ENCODE measurements at regions not wholly inside any gene's neighbourhood (a gene's known extent, or its start where the extent isn't known, plus 50 kb on each side); places are given as distances from the start of the nearest gene placed in this dataset.

DNA sequence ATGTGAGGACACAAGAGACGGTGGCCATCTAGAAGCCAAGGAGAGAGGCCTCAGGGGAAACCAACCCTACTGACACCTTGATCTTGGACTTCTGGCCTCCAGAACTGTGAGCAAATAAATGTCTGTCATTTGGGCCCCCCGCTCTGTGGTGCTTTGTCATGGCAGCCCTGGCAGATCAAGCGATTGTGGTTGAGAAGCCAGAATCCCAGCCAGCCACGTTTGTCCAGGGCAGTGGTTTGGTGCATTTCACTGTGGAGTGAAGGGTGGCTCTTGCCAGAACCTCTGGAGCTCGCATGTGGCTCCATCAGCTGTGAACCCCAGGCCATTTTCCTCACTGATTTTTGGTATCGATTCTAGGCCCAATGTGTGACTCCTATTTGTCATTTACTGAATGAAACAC, 404.9 kb downstream of the BCL11B start:
- no peaks in the 10 kb centered on the region for H3K4me1 ChIP-seq (ENCODE audit: control insufficient read depth, insufficient read depth, low read length)
- H3K27ac ChIP-seq (ENCODE audit: low read length) = no peak overlapping the region
- no peak for DNase-seq (ENCODE audit: low read depth, low spot score)
- no peaks in the 10 kb centered on the region for H3K27me3 ChIP-seq (ENCODE audit: control insufficient read depth, insufficient read depth, low read length)
- H3K4me3 ChIP-seq (ENCODE audit: low read length) = no peak overlapping the region
- no peaks in the 10 kb centered on the region for H3K36me3 ChIP-seq (ENCODE audit: control insufficient read depth, insufficient read depth, low read length)
- WGBS (ENCODE audit: insufficient coverage, insufficient read length) = no CpG with 5 or more reads among the region's 6 CpGs
- H3K9me3 ChIP-seq (ENCODE audit: control insufficient read depth, insufficient read depth, low read length) = no peaks in the 10 kb centered on the region

DNA sequence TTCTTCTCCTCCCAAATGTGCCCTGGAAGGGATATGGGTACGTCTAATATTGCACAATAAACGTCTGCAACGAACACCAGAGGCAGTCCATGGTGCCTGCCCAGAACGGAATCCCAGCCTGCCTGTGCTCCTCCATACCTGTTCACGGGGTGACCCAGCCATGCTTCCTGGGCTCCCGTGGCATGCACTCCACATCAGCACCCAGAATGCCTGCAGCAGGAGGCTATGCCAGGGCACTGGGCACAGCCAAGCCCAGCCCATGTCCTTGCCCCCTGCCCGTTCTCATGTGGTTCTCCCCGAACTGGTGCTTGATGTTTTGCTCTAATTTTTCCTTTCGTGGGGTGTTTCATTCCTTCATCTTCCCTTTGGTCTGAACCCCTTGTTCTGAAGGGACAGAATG, 404.3 kb downstream of the BCL11B start:
- Histone ChIP-seq H3K4me3 (ENCODE audit: low read length) (no peak overlapping the region), H3K36me3 (ENCODE audit: control insufficient read depth, insufficient read depth, low read length) (no peaks in the 10 kb centered on the region), H3K4me1 (ENCODE audit: control insufficient read depth, insufficient read depth, low read length) (no peaks in the 10 kb centered on the region), H3K9me3 (ENCODE audit: control insufficient read depth, insufficient read depth, low read length) (no peaks in the 10 kb centered on the region), H3K27me3 (ENCODE audit: control insufficient read depth, insufficient read depth, low read length) (no peaks in the 10 kb centered on the region), H3K27ac (ENCODE audit: low read length) (no peak overlapping the region)
- no CpG with 5 or more reads among the region's 9 CpGs for WGBS (ENCODE audit: insufficient coverage, insufficient read length)
- no peak for DNase-seq (ENCODE audit: low read depth, low spot score)

DNA sequence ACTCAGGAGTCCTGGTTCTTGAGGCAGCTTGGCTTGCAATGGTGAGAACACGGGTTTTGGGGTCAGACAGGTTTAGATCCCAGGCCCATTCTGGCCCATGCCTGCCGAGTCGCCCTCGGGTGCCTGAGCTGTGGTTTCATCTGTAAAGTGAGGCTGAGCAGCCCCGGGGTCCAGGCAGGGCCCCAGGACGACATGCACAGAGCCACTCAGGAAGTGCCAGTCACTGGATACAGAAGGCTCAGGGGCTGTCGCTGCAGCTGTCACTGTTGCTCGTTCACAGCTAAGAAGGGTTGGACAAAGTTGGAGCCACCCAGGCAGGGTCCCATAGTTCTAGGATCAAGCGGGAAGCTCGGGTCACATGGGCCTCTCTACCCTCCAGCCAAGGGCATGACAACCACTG, 403.1 kb downstream of the BCL11B start:
- Histone ChIP-seq H3K36me3 (ENCODE audit: control insufficient read depth, insufficient read depth, low read length) (no peaks in the 10 kb centered on the region), H3K4me3 (ENCODE audit: low read length) (no peak overlapping the region), H3K9me3 (ENCODE audit: control insufficient read depth, insufficient read depth, low read length) (no peaks in the 10 kb centered on the region), H3K4me1 (ENCODE audit: control insufficient read depth, insufficient read depth, low read length) (no peaks in the 10 kb centered on the region), H3K27ac (ENCODE audit: low read length) (no peak overlapping the region), H3K27me3 (ENCODE audit: control insufficient read depth, insufficient read depth, low read length) (no peaks in the 10 kb centered on the region)
- no CpG with 5 or more reads among the region's 10 CpGs for WGBS (ENCODE audit: insufficient coverage, insufficient read length)
- DNase-seq (ENCODE audit: low read depth, low spot score) = no peak

DNA sequence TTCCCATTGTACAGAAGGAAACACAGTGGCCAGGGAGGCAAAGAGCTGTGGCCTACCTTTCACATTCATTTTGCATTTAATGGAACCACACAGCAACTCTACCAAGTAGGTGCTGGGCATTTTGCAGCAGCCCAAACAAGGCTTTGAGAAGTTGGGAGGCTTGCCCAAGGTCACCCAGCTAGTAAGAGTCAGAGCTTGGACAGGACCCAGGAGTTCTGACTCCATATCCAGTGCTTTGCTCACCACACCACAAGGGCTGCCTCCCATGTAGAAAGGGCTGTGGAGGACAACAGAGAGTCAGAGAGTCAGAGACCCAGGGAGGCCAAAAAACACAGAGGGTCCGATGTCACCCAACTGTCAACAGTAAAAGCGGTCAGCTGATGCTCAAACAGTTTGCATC, 400.2 kb downstream of the BCL11B start:
- no CpG with 5 or more reads among the region's 2 CpGs for WGBS (ENCODE audit: insufficient coverage, insufficient read length)
- no peaks in the 10 kb centered on the region for H3K9me3 ChIP-seq (ENCODE audit: control insufficient read depth, insufficient read depth, low read length)
- DNase-seq (ENCODE audit: low read depth, low spot score) = no peak
- H3K36me3 ChIP-seq (ENCODE audit: control insufficient read depth, insufficient read depth, low read length) = no peaks in the 10 kb centered on the region
- no peak overlapping the region for H3K27ac ChIP-seq (ENCODE audit: low read length)
- no peaks in the 10 kb centered on the region for H3K27me3 ChIP-seq (ENCODE audit: control insufficient read depth, insufficient read depth, low read length)
- no peaks in the 10 kb centered on the region for H3K4me1 ChIP-seq (ENCODE audit: control insufficient read depth, insufficient read depth, low read length)
- H3K4me3 ChIP-seq (ENCODE audit: low read length) = no peak overlapping the region

DNA sequence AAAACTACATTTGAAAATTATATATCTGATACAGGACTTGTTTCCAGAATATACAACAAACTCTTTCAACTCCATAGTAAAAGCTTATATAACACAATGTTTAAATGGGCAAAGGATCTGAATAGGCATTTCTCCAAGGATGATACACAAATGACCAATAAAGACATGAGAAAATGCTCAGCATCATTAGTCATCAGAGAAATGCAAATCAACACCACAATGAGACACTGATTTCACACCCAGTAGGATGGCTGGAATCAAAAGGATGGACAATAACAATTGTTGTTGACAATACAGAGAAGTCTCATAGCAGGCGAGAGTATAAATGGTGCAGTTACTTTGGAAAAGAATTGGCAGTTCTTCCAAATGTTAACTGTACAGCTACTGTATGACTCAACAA, 394.9 kb downstream of the BCL11B start:
- no peaks in the 10 kb centered on the region for H3K4me1 ChIP-seq (ENCODE audit: control insufficient read depth, insufficient read depth, low read length)
- DNase-seq (ENCODE audit: low read depth, low spot score) = no peak
- H3K27me3 ChIP-seq (ENCODE audit: control insufficient read depth, insufficient read depth, low read length) = no peaks in the 10 kb centered on the region
- no peaks in the 10 kb centered on the region for H3K9me3 ChIP-seq (ENCODE audit: control insufficient read depth, insufficient read depth, low read length)
- H3K36me3 ChIP-seq (ENCODE audit: control insufficient read depth, insufficient read depth, low read length) = no peaks in the 10 kb centered on the region
- no peak overlapping the region for H3K4me3 ChIP-seq (ENCODE audit: low read length)
- no CpG with 5 or more reads among the region's 1 CpG for WGBS (ENCODE audit: insufficient coverage, insufficient read length)
- no peak overlapping the region for H3K27ac ChIP-seq (ENCODE audit: low read length)

DNA sequence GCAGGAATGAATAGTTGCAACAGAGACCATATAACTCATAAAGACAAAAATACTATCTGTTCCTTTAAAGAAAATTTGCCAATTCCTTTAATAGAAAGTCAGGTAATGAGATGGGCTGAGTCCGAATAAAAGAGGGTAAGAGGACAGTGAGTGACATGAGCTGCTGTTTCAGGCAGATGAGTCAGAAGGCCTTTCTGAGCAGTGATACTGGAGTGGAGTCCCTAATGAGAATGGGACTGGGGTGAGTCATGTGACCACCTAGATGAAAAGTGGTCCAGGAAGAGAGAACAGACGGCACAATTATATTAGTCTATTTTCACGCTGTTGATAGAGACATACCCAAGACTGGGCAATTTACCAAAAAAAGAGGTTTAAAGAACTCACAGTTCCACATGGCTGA, 393.7 kb downstream of the BCL11B start:
- Histone ChIP-seq H3K4me1 (ENCODE audit: control insufficient read depth, insufficient read depth, low read length) (no peaks in the 10 kb centered on the region), H3K27me3 (ENCODE audit: control insufficient read depth, insufficient read depth, low read length) (no peaks in the 10 kb centered on the region), H3K9me3 (ENCODE audit: control insufficient read depth, insufficient read depth, low read length) (no peaks in the 10 kb centered on the region), H3K27ac (ENCODE audit: low read length) (no peak overlapping the region), H3K36me3 (ENCODE audit: control insufficient read depth, insufficient read depth, low read length) (no peaks in the 10 kb centered on the region), H3K4me3 (ENCODE audit: low read length) (no peak overlapping the region)
- no peak for DNase-seq (ENCODE audit: low read depth, low spot score)
- no CpG with 5 or more reads among the region's 3 CpGs for WGBS (ENCODE audit: insufficient coverage, insufficient read length)

DNA sequence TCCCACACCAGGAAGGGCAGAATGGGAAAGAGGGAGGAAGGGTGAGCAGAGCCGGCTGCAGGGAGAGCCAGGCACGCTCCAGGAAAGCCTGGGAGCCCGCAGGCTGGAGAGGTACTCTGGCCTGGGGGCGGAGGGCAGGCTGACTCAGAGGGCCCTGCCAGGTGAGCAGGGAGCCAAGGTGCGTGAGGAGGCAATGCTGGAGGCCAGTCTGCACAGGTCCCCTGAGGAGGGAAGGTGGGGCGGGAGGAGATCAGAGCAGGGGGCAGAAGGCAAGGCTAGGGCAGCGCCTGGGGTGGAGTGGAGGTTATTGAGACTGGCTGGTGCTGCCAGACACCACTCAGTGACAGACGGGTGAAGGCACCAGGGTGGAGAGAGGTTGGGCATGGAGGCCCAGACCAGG, 385.0 kb downstream of the BCL11B start:
- H3K4me3 ChIP-seq (ENCODE audit: low read length) = no peak overlapping the region
- H3K27ac ChIP-seq (ENCODE audit: low read length) = no peak overlapping the region
- WGBS (ENCODE audit: insufficient coverage, insufficient read length) = no CpG with 5 or more reads among the region's 8 CpGs
- no peaks in the 10 kb centered on the region for H3K36me3 ChIP-seq (ENCODE audit: control insufficient read depth, insufficient read depth, low read length)
- DNase-seq (ENCODE audit: low read depth, low spot score) = no peak
- no peaks in the 10 kb centered on the region for H3K27me3 ChIP-seq (ENCODE audit: control insufficient read depth, insufficient read depth, low read length)
- 0 out of 2 replicates have a peak, but pooled peaks cover 6% of the 10 kb centered on the region for H3K4me1 ChIP-seq (ENCODE audit: control insufficient read depth, insufficient read depth, low read length)
- H3K9me3 ChIP-seq (ENCODE audit: control insufficient read depth, insufficient read depth, low read length) = no peaks in the 10 kb centered on the region

DNA sequence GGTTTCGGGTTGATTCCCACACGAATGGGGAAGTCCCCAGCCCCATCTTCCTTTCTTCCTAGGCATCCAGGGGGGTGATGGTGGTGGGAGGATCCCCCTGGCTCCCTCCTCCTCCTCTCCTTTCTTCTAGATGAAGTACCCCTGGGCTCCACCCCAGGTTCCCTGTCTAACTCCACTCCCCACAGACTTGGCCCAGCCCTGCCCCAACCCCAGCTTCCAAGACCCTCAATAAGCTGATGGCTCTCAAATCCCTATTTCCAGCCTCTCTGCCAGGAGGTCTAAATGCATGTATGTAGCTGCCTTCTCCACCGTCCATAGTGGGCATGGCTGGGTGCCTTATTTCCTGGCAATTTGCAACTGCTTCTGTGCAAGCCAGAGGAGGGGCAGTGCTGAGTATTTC, 383.7 kb downstream of the BCL11B start:
- no peaks in the 10 kb centered on the region for H3K9me3 ChIP-seq (ENCODE audit: control insufficient read depth, insufficient read depth, low read length)
- no peak for DNase-seq (ENCODE audit: low read depth, low spot score)
- no peaks in the 10 kb centered on the region for H3K27me3 ChIP-seq (ENCODE audit: control insufficient read depth, insufficient read depth, low read length)
- no peak overlapping the region for H3K27ac ChIP-seq (ENCODE audit: low read length)
- no CpG with 5 or more reads among the region's 3 CpGs for WGBS (ENCODE audit: insufficient coverage, insufficient read length)
- H3K36me3 ChIP-seq (ENCODE audit: control insufficient read depth, insufficient read depth, low read length) = no peaks in the 10 kb centered on the region
- H3K4me3 ChIP-seq (ENCODE audit: low read length) = no peak overlapping the region
- 0 out of 2 replicates have a peak, but pooled peaks cover 6% of the 10 kb centered on the region for H3K4me1 ChIP-seq (ENCODE audit: control insufficient read depth, insufficient read depth, low read length)

DNA sequence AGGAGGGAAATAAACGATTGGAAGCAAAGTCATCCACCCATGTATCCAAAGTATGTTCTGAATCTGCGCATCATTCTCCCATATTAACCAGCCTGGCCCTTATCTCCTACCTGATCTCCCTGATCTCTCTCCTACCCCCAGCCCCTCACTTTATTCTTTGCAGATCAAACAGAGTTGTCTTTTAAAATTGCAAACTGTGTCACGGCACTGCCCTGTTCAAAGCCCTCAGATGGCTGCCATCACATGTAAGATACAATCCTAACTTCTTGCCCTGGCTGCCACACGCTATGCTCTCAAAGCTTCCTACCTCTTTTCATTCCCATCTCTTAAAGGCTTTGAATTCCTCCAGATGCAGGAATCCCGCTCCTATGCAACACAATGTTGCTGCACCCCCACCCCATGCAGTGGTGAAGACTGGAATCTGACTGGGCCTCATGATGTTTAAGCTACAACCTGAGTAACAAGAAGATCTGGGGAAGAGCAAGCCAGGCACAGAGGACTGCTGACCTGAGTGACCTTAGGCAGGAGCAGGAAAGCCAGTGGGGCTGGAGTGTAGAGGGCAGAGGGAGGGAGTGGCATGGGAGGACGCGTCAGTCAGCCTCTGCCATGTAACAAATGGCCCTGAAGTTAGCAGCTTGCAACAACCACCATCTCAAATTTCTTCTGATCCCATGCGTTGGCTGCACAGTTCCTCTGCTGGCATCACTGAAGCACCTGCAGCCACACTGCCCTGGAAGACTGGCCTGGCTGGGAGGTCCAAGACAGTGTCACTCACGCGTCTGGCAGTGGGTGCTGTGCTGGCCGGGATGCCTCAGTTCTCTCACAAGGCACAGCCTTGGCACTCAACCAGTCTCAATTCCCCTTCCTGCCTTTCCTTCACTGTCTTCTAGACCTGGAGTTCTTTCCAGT, 382.8 kb downstream of the BCL11B start:
- Histone ChIP-seq H3K36me3 (ENCODE audit: control insufficient read depth, insufficient read depth, low read length) (no peaks in the 10 kb centered on the region), H3K4me1 (ENCODE audit: control insufficient read depth, insufficient read depth, low read length) (0 out of 2 replicates have a peak, but pooled peaks cover 6% of the 10 kb centered on the region), H3K4me3 (ENCODE audit: low read length) (no peak overlapping the region), H3K27me3 (ENCODE audit: control insufficient read depth, insufficient read depth, low read length) (no peaks in the 10 kb centered on the region), H3K9me3 (ENCODE audit: control insufficient read depth, insufficient read depth, low read length) (no peaks in the 10 kb centered on the region), H3K27ac (ENCODE audit: low read length) (no peak overlapping the region)
- no CpG with 5 or more reads among the region's 11 CpGs for WGBS (ENCODE audit: insufficient coverage, insufficient read length)
- no peak for DNase-seq (ENCODE audit: low read depth, low spot score)

DNA sequence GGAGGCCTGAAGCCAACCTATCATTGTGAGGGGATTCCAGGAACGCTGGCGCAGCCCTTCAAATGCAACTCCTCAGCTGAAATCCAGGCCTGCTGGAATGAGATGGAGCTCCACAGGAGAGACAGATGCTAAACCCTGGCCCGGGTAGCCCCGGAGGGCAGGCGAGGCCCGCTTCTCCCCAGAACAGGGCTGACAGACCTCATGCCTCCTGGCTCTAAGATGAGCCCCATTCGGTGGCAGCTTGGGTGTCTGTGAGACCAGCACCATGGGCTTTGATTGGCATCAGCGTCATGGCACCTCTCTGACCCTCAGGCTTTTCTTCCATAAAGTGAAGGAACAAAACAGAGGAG, 382.2 kb downstream of the BCL11B start:
- WGBS (ENCODE audit: insufficient coverage, insufficient read length) = no CpG with 5 or more reads among the region's 8 CpGs
- Histone ChIP-seq H3K9me3 (ENCODE audit: control insufficient read depth, insufficient read depth, low read length) (no peaks in the 10 kb centered on the region), H3K36me3 (ENCODE audit: control insufficient read depth, insufficient read depth, low read length) (no peaks in the 10 kb centered on the region), H3K4me3 (ENCODE audit: low read length) (no peak overlapping the region), H3K27ac (ENCODE audit: low read length) (no peak overlapping the region), H3K27me3 (ENCODE audit: control insufficient read depth, insufficient read depth, low read length) (no peaks in the 10 kb centered on the region), H3K4me1 (ENCODE audit: control insufficient read depth, insufficient read depth, low read length) (0 out of 2 replicates have a peak, but pooled peaks cover 6% of the 10 kb centered on the region)
- DNase-seq (ENCODE audit: low read depth, low spot score) = no peak
